Glutamatergic neuron (in vitro differentiated cells): ENCODE measurements at regions not wholly inside any gene's neighbourhood (a gene's known extent, or its start where the extent isn't known, plus 50 kb on each side); places are given as distances from the start of the nearest gene placed in this dataset.

Experiments used
- DNase-seq: peaks from one replicate; pipeline ENCODE4 v3.0.0; 2022
- H3K27ac Mint-ChIP-seq: one replicate; pipeline ENCODE4 v1.8.0; 2020; ENCODE audit warnings: mild to moderate bottlenecking, mixed read lengths, inconsistent platforms; ENCODE audit not compliant: unreplicated experiment
- H3K27me3 Mint-ChIP-seq: one replicate; pipeline ENCODE4 v1.8.0; 2020; ENCODE audit warnings: mild to moderate bottlenecking, moderate library complexity, mixed read lengths, inconsistent platforms; ENCODE audit not compliant: unreplicated experiment
- H3K36me3 Mint-ChIP-seq: one replicate; pipeline ENCODE4 v1.8.0; 2020; ENCODE audit warnings: mild to moderate bottlenecking, mixed read lengths, inconsistent platforms; ENCODE audit not compliant: unreplicated experiment
- H3K4me1 Mint-ChIP-seq: one replicate; pipeline ENCODE4 v1.8.0; 2020; ENCODE audit warnings: mild to moderate bottlenecking, low read depth, mixed read lengths, inconsistent platforms; ENCODE audit not compliant: unreplicated experiment
- H3K4me3 Mint-ChIP-seq: one replicate; pipeline ENCODE4 v1.8.0; 2020; ENCODE audit warnings: mild to moderate bottlenecking, mixed read lengths, inconsistent platforms; ENCODE audit not compliant: unreplicated experiment
- H3K9me3 Mint-ChIP-seq: one replicate; pipeline ENCODE4 v1.8.0; 2020; ENCODE audit warnings: mild to moderate bottlenecking, moderate library complexity, mixed read lengths, inconsistent platforms; ENCODE audit not compliant: unreplicated experiment
- TF ChIP-seq, protein P1 (sequence below): fragments of 200-600 bp; sonication (generic); IDR thresholded peaks from one replicate; pipeline ENCODE4 v1.5.0; 2021; ENCODE audit not compliant: partially characterized antibody, unreplicated experiment

DNA sequence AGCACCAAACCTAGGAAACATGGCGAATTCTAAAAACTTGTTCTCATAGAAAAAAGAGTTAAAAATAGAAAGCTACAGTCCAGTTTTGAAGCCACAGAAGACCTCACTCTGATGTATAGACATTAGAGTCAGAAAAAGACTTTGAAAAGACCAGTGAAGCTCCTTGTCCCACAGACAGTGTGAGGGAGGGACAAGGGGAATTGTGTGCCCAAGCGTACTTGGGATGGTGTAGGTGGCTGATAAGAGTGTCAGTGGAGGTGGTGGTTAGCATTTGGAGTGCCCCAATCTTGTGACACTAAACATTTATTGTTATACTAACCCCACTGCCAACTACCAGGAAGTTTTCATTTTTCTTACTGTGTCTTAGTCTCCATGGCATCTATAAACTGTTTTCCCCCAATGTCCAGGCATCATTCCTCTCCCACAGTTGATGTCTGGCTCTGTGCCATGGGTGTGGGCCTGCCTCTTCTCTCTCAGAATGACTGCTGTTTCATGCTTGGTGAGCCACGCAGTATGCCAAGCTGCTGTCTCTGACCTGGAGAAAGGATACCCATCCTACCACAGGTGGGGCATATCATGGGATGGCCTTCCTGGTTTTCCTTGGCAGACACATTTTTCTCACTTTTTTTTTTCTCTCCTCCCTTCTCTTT is 161.4 kb downstream of the RPIA start:
- Mint-ChIP-seq H3K4me1 (peaks cover 20% of the 10 kb centered on the region), H3K27me3 (peaks cover 7% of the 10 kb centered on the region), H3K9me3 (peaks cover 9% of the 10 kb centered on the region), H3K4me3 (no peak overlapping the region), H3K36me3 (no peaks in the 10 kb centered on the region), H3K27ac (no peak overlapping the region)
- DNase-seq, result no peak
- TF ChIP-seq, protein P1, sequence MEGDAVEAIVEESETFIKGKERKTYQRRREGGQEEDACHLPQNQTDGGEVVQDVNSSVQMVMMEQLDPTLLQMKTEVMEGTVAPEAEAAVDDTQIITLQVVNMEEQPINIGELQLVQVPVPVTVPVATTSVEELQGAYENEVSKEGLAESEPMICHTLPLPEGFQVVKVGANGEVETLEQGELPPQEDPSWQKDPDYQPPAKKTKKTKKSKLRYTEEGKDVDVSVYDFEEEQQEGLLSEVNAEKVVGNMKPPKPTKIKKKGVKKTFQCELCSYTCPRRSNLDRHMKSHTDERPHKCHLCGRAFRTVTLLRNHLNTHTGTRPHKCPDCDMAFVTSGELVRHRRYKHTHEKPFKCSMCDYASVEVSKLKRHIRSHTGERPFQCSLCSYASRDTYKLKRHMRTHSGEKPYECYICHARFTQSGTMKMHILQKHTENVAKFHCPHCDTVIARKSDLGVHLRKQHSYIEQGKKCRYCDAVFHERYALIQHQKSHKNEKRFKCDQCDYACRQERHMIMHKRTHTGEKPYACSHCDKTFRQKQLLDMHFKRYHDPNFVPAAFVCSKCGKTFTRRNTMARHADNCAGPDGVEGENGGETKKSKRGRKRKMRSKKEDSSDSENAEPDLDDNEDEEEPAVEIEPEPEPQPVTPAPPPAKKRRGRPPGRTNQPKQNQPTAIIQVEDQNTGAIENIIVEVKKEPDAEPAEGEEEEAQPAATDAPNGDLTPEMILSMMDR, result no peak

DNA sequence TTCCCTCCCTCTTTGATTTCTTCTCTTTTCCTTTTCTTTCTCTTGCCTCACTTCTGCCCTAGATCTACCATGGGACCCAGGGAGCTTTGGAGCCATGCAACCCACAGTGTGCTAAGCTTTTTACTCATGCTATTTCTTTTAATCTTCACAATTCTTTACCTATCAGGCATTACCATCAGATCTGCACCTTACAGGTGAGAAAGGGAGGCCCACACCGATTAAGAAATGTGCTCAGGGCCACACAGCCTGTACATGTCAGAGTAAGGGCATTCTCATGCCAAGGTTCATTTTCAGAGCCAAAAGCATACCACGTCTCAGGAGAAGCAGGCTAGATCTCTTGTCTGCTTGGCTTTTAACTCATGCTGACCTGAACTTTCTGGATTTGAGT is 161.9 kb downstream of the RPIA start:
- H3K27ac Mint-ChIP-seq, result no peak overlapping the region

DNA sequence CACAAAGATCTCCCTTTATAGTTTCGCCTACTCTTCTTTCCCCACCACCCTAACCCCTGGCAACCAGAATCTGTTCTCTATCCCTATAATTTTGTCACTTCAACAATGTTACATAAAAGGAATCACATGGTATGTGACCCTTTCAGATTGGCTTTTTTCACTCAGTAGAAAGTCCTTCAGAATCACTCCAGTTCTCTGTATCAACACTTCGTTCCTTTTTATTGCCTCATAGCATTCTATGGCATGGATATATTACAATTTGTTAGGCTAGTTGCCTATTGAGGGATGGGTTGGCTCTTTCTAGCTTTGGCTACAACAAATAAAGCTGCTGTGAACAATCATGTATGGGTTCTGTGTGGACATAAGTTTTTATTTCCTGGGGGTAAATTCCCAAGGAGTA is 163.1 kb downstream of the RPIA start:
- DNase-seq, result no peak
- H3K4me3 Mint-ChIP-seq, result no peak overlapping the region
- H3K4me1 Mint-ChIP-seq, result peaks cover 29% of the 10 kb centered on the region
- no peaks in the 10 kb centered on the region for H3K36me3 Mint-ChIP-seq
- peaks cover 9% of the 10 kb centered on the region for H3K9me3 Mint-ChIP-seq
- no peak overlapping the region for H3K27ac Mint-ChIP-seq
- peaks cover 7% of the 10 kb centered on the region for H3K27me3 Mint-ChIP-seq
- TF ChIP-seq, protein P1, result no peak

More for the DNA sequence above, 161.9 kb downstream of the RPIA start:
- no peak for DNase-seq
- H3K4me3 Mint-ChIP-seq, result no peak overlapping the region
- peaks cover 9% of the 10 kb centered on the region for H3K9me3 Mint-ChIP-seq
- peaks cover 7% of the 10 kb centered on the region for H3K27me3 Mint-ChIP-seq
- TF ChIP-seq, protein P1, result no peak
- peaks cover 25% of the 10 kb centered on the region for H3K4me1 Mint-ChIP-seq
- no peaks in the 10 kb centered on the region for H3K36me3 Mint-ChIP-seq

GRCh38 chr2:88855620-88856408 is 164.3 kb downstream of the RPIA start:
- no peaks in the 10 kb centered on the region for H3K36me3 Mint-ChIP-seq
- H3K27me3 Mint-ChIP-seq, result peaks cover 4% of the 10 kb centered on the region
- H3K27ac Mint-ChIP-seq, result no peak overlapping the region
- peaks cover 9% of the 10 kb centered on the region for H3K9me3 Mint-ChIP-seq
- DNase-seq, result no peak
- TF ChIP-seq, protein P1, result no peak
- H3K4me3 Mint-ChIP-seq, result no peak overlapping the region
- peaks cover 29% of the 10 kb centered on the region for H3K4me1 Mint-ChIP-seq
